GM23248 (cell line): ENCODE measurements at regions not wholly inside any gene's neighbourhood (a gene's known extent, or its start where the extent isn't known, plus 50 kb on each side); places are given as distances from the start of the nearest gene placed in this dataset.

Experiments used
- DNase-seq: peaks from one replicate; pipeline ENCODE4 v3.0.0-alpha.2; 2015
- H2AFZ ChIP-seq: fragments of 200-600 bp; sonication (generic); 2 replicates; pipeline ENCODE4 v1.6.1; 2016; ENCODE audit warnings: antibody characterized with exemption
- H3F3A ChIP-seq: fragments of 200-600 bp; sonication (generic); 2 replicates; pipeline ENCODE4 v1.6.1; 2016; ENCODE audit warnings: mild to moderate bottlenecking, antibody characterized with exemption, mixed run types; ENCODE audit not compliant: insufficient read depth
- H3K27ac ChIP-seq: fragments of 200-600 bp; sonication (generic); 2 replicates; pipeline ENCODE4 v1.5.1; 2016; ENCODE audit warnings: mild to moderate bottlenecking
- H3K27me3 ChIP-seq: fragments of 200-600 bp; sonication (generic); replicated peaks from 2 replicates; pipeline ENCODE4 v1.6.1; 2016; ENCODE audit warnings: mild to moderate bottlenecking; ENCODE audit not compliant: insufficient read depth
- H3K36me3 ChIP-seq: fragments of 200-600 bp; sonication (generic); 2 replicates; pipeline ENCODE4 v1.6.1; 2016; ENCODE audit warnings: low read depth, mild to moderate bottlenecking
- H3K4me1 ChIP-seq: fragments of 200-600 bp; sonication (generic); 2 replicates; pipeline ENCODE4 v1.6.1; 2016; ENCODE audit warnings: mild to moderate bottlenecking; ENCODE audit not compliant: insufficient read depth
- H3K4me2 ChIP-seq: fragments of 200-600 bp; sonication (generic); one replicate; pipeline ENCODE4 v1.6.1; 2016; ENCODE audit warnings: mild to moderate bottlenecking; ENCODE audit not compliant: unreplicated experiment
- H3K4me3 ChIP-seq: fragments of 200-600 bp; sonication (generic); 2 replicates; pipeline ENCODE4 v1.5.1; 2016; ENCODE audit warnings: mild to moderate bottlenecking
- H3K79me2 ChIP-seq: fragments of 200-600 bp; sonication (generic); 2 replicates; pipeline ENCODE4 v1.6.1; 2016; ENCODE audit warnings: mild to moderate bottlenecking; ENCODE audit not compliant: insufficient read depth
- H3K9ac ChIP-seq: fragments of 200-600 bp; sonication (generic); 2 replicates; pipeline ENCODE4 v1.6.1; 2016; ENCODE audit warnings: mild to moderate bottlenecking
- H3K9me2 ChIP-seq: fragments of 200-600 bp; sonication (generic); 2 replicates; pipeline ENCODE4 v1.6.1; 2016; ENCODE audit warnings: mixed run types, mild to moderate bottlenecking, moderate library complexity; ENCODE audit not compliant: insufficient read depth
- H3K9me3 ChIP-seq: fragments of 200-600 bp; sonication (generic); one replicate; pipeline ENCODE4 v1.6.1; 2017; ENCODE audit warnings: low read depth
- H4K20me1 ChIP-seq: fragments of 200-600 bp; sonication (generic); 2 replicates; pipeline ENCODE4 v1.6.0; 2016; ENCODE audit not compliant: insufficient read depth
- EZH2 ChIP-seq: fragments of 200-600 bp; sonication (generic); IDR thresholded peaks from 2 replicates; pipeline ENCODE4 v1.6.1; 2018; ENCODE audit warnings: antibody characterized with exemption, mild to moderate bottlenecking; ENCODE audit not compliant: insufficient read depth, poor library complexity, severe bottlenecking
- EZH2phosphoT487 ChIP-seq: fragments of 200-600 bp; sonication (generic); IDR thresholded peaks from 2 replicates; pipeline ENCODE4 v1.6.1; 2018; ENCODE audit warnings: antibody characterized with exemption, moderate library complexity, mild to moderate bottlenecking, low read depth; ENCODE audit not compliant: insufficient read depth
- WGBS, 2 experiments: methylation state at CpG; one replicate each; pipeline ENCODE4 v1.1.6; 2015 to 2017; ENCODE audit warnings: low lambda C conversion rate in 2 of 2, low coverage in 1 of 2; ENCODE audit errors: missing lambda C conversion rate in 2 of 2; 5-methylcytosine and 5-hydroxymethylcytosine counted together
- in situ Hi-C: fragments of 300-500 bp; cut with MboI; formaldehyde crosslinking; loops from 2 replicates; pipeline ENCODE4 v1.15.0; 2020

DNA sequence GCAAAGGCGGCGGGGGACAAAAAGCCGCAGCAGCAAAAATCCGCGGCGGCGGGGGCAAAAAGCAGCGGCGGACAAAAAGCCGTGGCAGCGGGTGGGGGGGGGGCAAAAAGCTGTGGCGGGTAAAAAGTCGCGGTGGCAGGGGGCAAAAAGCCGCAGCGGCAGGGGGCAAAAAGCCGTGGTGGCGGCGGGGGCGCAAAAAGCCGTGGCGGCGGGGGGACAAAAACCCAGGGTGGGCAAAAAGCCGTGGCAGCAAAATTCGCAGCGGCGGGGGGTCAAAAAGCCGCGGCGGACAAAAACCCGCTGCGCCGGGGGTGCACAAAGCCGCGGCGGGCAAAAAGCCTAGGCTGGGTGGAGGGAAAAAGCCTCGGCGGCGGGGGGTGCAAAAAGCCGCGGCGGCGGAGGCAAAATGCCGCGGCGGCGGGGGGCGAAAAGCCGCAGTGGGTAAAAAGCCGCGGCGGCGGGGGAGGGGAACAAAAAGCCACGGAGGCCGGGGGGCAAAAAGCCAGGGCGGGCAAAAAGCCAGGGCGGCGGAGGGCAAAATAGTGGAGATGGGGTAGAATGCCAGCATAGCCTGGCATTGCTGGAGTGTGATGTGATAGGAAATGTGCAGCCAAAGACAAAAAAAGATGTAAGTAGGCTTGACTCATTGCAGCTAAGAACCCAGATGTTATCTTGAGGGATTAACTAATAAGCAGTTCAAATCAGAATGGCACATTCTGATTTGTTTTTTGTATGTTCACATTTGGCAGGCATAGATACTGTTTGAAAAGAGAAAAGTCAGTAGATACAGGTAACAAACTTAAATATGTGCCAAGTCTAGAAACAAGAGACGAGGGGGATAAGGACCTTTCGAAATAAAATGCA lies 1076.3 kb downstream of the RPIA start:
- Histone ChIP-seq H3K27me3 (peaks cover 17% of the 10 kb centered on the region), H3K4me2 (no peak overlapping the region), H3K4me1 (no peaks in the 10 kb centered on the region), H3K79me2 (no peaks in the 10 kb centered on the region), H3K4me3 (no peak overlapping the region), H2AFZ (no peak overlapping the region), H3K9me2 (no peaks in the 10 kb centered on the region), H3K27ac (no peak overlapping the region), H3K36me3 (no peaks in the 10 kb centered on the region), H3F3A (no peaks in the 10 kb centered on the region), H3K9me3 (peaks cover 4% of the 10 kb centered on the region), H3K9ac (no peak overlapping the region), H4K20me1 (no peaks in the 10 kb centered on the region)
- TF ChIP-seq EZH2phosphoT487 (no peak), EZH2 (peak; percentile 90)
- in situ Hi-C loops: no loop called here
- 12 to 14% methylated on average over 48 to 60 of the region's 60 CpGs for WGBS, 2 experiments
- DNase-seq: no peak

GRCh38 chr2:89775885-89776284 lies 1084.4 kb downstream of the RPIA start:
- no peak overlapping the region for H2AFZ ChIP-seq
- H3K79me2 ChIP-seq: no peaks in the 10 kb centered on the region
- TF ChIP-seq EZH2 (no peak), EZH2phosphoT487 (no peak)
- no peaks in the 10 kb centered on the region for H3K4me1 ChIP-seq
- in situ Hi-C loops: no loop called here
- no peak overlapping the region for H3K4me3 ChIP-seq
- DNase-seq: no peak
- peaks cover 15% of the 10 kb centered on the region for H3K9me3 ChIP-seq
- 42 to 44% methylated on average over 15 of the region's 15 CpGs for WGBS, 2 experiments
- H3K27ac ChIP-seq: no peak overlapping the region
- H3K4me2 ChIP-seq: no peak overlapping the region
- no peaks in the 10 kb centered on the region for H3K36me3 ChIP-seq
- H3K9ac ChIP-seq: no peak overlapping the region
- peaks cover 4% of the 10 kb centered on the region; the same call in 1 of the 2 replicates for H3K9me2 ChIP-seq
- no peaks in the 10 kb centered on the region for H4K20me1 ChIP-seq
- peaks cover 3% of the 10 kb centered on the region; the same call in 1 of the 2 replicates for H3F3A ChIP-seq
- no peaks in the 10 kb centered on the region for H3K27me3 ChIP-seq

DNA sequence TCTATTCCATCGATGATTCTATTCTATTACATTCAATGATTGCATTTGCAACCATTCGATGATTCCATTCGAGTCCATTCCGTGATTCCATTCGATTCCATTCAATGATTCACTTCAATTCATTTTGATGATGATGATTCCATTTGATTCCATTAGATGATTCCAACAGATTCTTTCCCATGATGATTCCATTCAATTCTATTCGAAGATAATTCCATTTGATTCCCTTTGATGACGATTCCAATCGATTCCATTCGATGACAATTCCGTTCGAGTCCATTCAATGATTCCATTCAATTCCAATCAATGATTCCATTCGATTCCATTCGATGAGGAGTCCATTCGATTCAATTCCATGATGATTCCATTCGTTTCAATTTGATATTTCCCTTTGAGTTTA lies 1088.8 kb downstream of the RPIA start:
- Histone ChIP-seq H3K4me2 (no peak overlapping the region), H3K9me2 (peaks cover 8% of the 10 kb centered on the region; the same call in 1 of the 2 replicates), H3F3A (peaks cover 4% of the 10 kb centered on the region; the same call in 1 of the 2 replicates), H3K9me3 (peaks cover 19% of the 10 kb centered on the region), H4K20me1 (no peaks in the 10 kb centered on the region), H3K4me1 (no peaks in the 10 kb centered on the region), H3K79me2 (no peaks in the 10 kb centered on the region), H3K9ac (no peak overlapping the region), H3K27me3 (no peaks in the 10 kb centered on the region), H2AFZ (no peak overlapping the region), H3K4me3 (no peak overlapping the region), H3K27ac (no peak overlapping the region), H3K36me3 (no peaks in the 10 kb centered on the region)
- DNase-seq: no peak
- 29 to 37% methylated on average over 15 of the region's 15 CpGs for WGBS, 2 experiments
- in situ Hi-C loops: no loop called here
- TF ChIP-seq EZH2phosphoT487: no peak
- TF ChIP-seq EZH2: no peak

- no peaks in the 10 kb centered on the region for H3K36me3 ChIP-seq
- peaks cover 4% of the 10 kb centered on the region; the same call in 1 of the 2 replicates for H3F3A ChIP-seq
- no peak overlapping the region for H3K4me2 ChIP-seq
- in situ Hi-C loops: no loop called here
- WGBS, 2 experiments: 12 to 19% methylated on average over 5 of the region's 5 CpGs
- H3K4me1 ChIP-seq: no peaks in the 10 kb centered on the region
- H3K27me3 ChIP-seq: no peaks in the 10 kb centered on the region
- no peaks in the 10 kb centered on the region for H4K20me1 ChIP-seq
- peaks cover 8% of the 10 kb centered on the region; the same call in 1 of the 2 replicates for H3K9me2 ChIP-seq
- DNase-seq: no peak
- H2AFZ ChIP-seq: no peak overlapping the region
- H3K9me3 ChIP-seq: peaks cover 16% of the 10 kb centered on the region
- H3K4me3 ChIP-seq: no peak overlapping the region
- H3K79me2 ChIP-seq: no peaks in the 10 kb centered on the region
- no peak overlapping the region for H3K27ac ChIP-seq
- H3K9ac ChIP-seq: no peak overlapping the region
- TF ChIP-seq EZH2 (no peak), EZH2phosphoT487 (no peak)
Measured at GRCh38 chr2:89781962-89782361, 1090.5 kb downstream of the RPIA start.
